Panc1 (cell line): ENCODE measurements at regions not wholly inside any gene's neighbourhood (a gene's known extent, or its start where the extent isn't known, plus 50 kb on each side); places are given as distances from the start of the nearest gene placed in this dataset.

Experiments
- POLR2AphosphoS5 ChIP-seq: IDR thresholded peaks from 2 replicates; pipeline ENCODE4 v1.6.1; 2012; ENCODE audit warnings: mild to moderate bottlenecking, low read depth, low read length, moderate library complexity
- SIN3A ChIP-seq: IDR thresholded peaks from 2 replicates; pipeline ENCODE4 v1.6.1; 2012; ENCODE audit warnings: low read depth, mild to moderate bottlenecking, low read length, moderate library complexity, borderline replicate concordance; ENCODE audit not compliant: insufficient read depth
- TCF7L2 ChIP-seq: IDR thresholded peaks from 2 replicates; pipeline ENCODE4 v1.6.1; 2011; ENCODE audit warnings: mild to moderate bottlenecking, low read depth, low read length, inconsistent platforms

- TF ChIP-seq POLR2AphosphoS5 (no peak), SIN3A (no peak), TCF7L2 (no peak)
Observed at GRCh38 chr2:38173683-38174082, 97.7 kb upstream of the CYP1B1 start.
